ENCODE measurements at regions not wholly inside any gene's neighbourhood (a gene's known extent, or its start where the extent isn't known, plus 50 kb on each side); places are given as distances from the start of the nearest gene placed in this dataset.
"Not testable (repeated sequence)": the region's sequence is repeated elsewhere in the genome, so short reads cannot be mapped to it uniquely, and the experiment has no call there.

- DNase-seq, result no peak
These were observed 1013.1 kb upstream of the ATXN8OS start for GRCh38 chr13:69094485-69094884.

- no peak for DNase-seq
These were observed 1014.9 kb upstream of the ATXN8OS start for GRCh38 chr13:69092615-69093322.

GRCh38 chr13:69077267-69077666 lies 1030.4 kb upstream of the ATXN8OS start:
- no peak for DNase-seq

DNA sequence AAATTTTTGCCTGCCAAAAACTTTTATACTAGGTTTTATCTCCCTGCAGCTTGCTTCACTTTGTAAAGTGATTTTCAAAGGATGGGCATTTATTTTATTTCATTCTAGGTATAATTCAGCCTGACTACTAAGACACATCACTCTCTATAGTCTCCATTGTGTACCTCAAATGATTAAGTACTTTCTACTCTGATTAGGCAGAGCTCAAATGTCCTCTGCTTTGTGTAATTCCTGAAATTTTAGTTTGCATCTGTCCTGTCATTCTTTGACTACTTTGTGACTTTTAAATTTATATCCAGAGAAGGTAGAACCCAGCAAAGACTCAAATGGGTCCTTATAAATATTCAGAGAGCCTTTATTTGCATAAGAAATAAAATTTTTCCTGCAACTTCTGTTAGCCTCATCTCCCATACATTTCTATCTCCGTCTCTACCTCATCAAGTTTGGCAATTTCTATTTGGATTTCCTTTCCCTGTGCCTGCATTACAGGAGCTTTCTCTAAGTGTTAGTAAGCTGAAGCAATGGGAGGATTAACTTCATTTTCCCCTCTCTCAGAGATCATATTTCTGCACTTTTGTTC lies 1038.0 kb upstream of the ATXN8OS start:
- no peak for DNase-seq

- no peak for DNase-seq
These were observed 1056.9 kb upstream of the ATXN8OS start for GRCh38 chr13:69050696-69051095.

GRCh38 chr13:69044629-69045028 lies 1063.0 kb upstream of the ATXN8OS start:
- DNase-seq, result no peak

- DNase-seq, result no peak
These were observed 1066.7 kb upstream of the ATXN8OS start for GRCh38 chr13:69040898-69041297.

DNA sequence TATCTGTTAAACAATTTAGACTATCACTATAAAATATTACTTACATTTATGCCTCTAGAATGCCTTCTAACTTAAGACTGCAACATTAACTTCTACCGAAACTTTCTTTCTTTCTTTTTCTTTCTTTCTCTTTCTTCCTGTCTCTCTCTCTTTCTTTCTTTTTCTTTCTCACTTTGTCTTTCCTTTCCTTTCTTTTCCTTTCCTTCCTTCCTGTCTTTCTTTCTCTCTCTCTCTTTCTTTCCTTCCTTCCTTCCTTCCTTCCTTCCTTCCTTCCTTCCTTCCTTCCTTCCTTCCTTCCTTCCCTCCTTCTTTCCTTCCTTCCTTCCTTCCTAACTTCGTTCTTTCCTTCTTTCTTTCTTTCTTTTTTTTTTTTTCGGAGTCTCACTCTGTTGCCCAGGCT lies 1071.9 kb upstream of the ATXN8OS start:
- no peak for DNase-seq

DNA sequence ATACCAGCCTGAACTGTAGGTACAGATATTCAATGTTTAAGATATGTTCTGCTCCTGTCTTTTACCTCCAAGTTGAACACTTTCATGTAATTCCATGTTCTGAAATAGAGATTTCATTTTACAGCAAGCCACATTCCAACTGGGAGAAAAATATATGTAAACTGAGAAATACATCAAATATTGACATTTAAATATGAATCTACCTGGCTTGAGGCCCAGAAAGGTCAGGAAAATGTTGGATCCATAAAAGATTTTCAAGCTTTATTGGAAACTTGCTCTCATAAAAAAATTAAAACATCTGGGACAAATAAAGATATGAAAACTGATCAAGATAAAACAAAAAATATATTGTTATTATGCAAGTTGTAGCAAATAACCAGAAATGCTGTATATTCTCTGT lies 1078.7 kb upstream of the ATXN8OS start:
- no peak for DNase-seq

DNA sequence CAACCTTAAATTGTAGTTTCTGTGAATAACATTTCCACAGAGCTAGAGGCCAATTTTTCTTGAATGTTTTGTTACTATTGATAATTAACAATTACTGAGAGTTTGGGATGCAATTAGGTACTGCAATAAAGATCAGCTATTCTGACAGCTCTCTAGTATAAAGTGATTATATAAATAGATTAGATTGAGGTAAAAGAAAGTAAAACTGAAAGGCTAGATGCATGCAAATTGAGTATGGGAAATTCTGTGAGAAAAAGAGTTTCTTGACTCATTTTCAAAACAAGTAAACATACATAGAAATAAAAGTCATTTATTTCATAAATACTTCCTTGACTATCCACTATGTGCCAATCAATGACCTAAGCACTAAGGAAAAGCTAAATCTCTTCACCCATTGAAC lies 1087.5 kb upstream of the ATXN8OS start:
- no peak for DNase-seq

DNA sequence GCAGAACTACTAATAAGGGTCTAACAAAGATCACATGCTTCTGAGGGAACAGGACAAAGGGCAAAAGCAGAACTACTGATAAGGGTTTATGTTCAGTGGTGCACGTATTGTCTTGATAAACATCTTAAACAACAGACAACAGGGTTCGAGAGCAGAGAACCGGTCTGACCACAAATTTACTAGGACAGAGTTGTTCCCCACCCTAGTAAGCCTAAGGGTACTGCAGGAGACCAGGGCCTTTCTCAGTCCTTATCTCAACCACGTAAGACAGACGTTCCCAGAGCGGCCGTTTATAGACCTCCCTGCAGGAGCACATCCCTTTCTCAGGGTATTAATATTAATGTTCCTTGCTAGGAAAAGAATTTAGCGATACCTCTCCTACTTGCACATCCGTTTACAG lies 1089.5 kb upstream of the ATXN8OS start:
- DNase-seq, result not testable (repeated sequence)

DNA sequence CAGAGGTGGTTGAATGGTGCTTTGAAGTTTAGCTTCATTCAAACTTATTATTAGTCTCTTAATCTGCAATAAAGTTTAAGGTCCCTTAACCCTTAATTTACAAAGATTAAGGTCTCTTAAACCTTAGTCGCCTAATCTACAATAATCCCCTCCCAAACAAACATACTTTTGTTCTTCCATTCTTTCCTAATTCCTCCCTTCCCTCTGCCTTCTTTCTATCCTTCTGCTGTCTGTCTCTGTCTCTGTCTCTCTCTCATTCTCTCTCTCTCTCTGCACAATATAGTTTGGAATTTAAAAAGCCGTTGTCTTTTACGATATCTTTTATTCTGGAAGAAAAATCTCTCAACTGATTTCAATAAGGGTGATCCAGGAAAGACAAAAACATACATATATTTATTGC lies 1096.8 kb upstream of the ATXN8OS start:
- no peak for DNase-seq

DNA sequence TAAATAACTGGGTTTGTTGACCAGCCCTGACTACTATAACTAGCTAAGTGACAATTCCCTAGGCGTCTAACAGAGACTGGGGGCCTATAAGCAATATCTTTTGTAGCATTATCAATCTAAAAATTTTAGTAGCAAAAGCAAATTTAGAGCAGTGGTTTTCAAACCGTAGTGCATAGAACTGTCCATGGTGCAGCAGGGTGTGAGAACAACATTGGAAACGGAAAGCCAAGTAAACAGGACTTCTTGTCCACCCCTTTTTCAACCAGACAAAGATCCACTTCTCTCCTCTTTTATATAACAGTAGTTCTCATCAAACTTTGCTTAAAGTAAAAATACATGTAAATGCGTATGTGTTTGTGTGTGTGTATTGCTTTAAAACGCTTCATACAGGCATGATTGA lies 1099.1 kb upstream of the ATXN8OS start:
- DNase-seq, result no peak

GRCh38 chr13:68998056-68998455 lies 1109.6 kb upstream of the ATXN8OS start:
- no peak for DNase-seq

DNA sequence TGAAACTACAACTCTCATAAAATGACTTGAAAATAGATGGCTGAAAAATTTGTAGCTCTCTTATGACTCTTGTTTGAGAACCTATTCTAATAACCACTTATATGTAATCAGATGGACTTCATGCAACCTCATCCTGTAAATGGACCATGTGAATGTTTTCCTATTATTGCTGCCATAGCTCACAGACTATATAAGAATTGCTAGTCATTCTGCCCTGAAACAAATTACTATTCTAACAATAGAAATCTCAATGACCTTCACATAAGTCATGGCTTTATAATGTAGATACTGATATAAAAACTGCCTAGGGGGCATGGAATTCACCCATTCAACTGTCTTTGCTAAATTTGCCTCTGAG lies 1111.0 kb upstream of the ATXN8OS start:
- DNase-seq, result no peak

- no peak for DNase-seq
These were observed 1111.5 kb upstream of the ATXN8OS start for GRCh38 chr13:68995972-68996667.

DNA sequence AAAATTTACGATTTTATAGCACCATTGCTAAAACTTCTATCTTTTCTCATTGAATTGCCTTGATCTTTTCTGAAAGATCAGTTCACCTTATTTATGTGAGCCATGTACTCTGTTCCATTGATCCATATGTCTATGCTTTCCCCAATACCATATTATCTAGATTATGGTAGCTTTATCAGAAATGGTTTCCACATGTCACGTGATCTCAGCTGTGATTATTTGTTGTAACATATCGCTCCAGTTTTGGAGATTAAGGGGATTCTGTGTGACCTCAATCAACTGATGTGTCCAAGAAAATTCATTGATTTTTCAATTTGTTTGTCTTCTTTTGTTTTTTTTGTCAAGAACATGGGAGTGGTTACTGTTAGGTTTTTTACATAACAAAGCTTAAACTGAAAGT lies 1114.5 kb upstream of the ATXN8OS start:
- no peak for DNase-seq

DNA sequence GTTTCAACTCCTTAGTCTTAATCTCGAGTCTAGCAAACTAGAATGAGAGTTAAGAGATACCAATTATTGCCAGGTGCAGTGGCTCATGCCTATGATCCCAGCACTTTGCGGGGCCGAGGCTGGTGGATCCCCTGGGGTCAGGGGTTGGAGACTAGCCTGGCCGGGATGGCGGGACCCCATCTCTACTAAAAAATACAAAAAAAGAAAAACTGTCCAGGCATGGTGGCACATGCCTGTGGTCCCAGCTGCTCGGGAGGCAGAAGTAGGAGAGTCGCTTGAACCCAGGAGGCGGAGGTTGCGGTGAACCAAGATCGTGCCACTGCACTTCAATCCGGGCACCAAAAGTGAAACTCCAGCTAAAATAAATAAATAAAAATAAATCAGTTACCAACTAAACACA lies 1119.5 kb upstream of the ATXN8OS start:
- DNase-seq, result no peak

- no peak for DNase-seq
These were observed 1120.0 kb upstream of the ATXN8OS start for GRCh38 chr13:68987585-68987984.

- no peak for DNase-seq
These were observed 1122.8 kb upstream of the ATXN8OS start for GRCh38 chr13:68984688-68985319.

DNA sequence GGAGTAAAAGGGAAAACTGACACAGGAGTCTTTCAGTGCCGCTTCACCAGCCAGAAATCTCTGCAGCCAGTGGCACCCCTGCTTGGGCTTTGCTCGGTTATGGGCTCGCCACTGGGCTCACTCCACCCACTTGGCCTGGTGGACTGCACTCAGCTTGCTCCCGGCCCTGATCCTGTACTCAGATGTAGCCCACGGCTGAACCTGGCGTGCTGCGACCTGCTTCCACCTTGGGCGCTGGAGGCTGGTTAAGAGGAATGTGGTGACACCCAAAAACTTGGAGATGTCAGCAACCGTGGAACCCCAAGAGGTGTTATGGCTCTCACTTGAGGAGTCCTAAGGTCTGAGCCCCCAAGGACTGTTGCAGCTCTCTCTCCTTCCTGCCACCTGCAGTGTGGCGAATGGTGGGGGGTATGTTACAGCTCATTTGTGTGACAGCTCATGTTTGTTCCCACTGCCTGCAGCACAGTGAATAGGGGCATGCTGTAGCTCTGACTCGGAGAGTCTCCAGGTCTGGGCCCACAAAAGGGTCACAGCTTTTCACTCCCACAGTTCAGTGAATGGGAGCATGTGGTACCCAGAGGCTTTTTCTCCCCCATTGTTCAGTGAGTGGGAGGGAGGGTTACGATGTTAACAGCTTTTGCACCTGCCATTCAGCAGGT lies 1124.5 kb upstream of the ATXN8OS start:
- no peak for DNase-seq

DNA sequence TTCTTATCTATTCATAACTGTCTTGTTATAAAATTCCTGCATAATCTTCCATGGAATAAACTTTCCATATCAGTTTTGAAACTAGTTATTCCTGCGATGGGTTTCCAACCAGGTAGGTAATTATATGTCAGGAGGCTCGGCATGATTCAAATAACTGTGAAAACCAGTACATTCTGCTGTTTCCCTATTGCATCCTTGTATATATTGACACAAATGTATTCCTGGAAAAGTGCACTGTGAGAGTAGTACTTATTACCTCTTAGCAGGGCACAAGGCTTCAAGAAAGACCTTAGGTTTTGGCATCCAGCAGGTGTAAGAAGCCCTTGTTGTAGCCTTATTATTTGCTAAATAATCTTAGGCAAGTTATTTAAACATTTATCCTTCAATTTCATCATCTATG lies 1131.3 kb upstream of the ATXN8OS start:
- DNase-seq, result no peak

DNA sequence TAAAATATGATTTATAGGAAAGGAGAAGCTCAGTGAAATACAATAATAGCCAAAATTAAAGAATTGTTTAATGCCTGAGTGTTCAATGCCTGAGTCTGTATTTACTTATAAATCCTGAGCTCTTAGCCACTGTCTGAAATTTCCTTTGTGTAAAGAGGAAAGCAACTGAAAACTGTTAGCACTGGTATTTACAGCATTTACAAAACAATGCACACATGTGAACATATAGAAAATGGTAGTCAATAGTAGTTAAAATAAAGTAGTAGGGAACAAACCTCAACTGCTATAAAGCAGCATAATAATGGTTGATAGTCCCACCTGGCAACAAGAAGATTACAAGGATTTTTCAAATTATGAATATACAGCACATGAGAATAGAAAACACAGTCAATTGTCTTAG lies 1137.1 kb upstream of the ATXN8OS start:
- DNase-seq, result no peak

Measured in renal pelvis (tissue), 1 donor.